Globus pallidus (tissue), 1 donor: ENCODE measurements at regions not wholly inside any gene's neighbourhood (a gene's known extent, or its start where the extent isn't known, plus 50 kb on each side); places are given as distances from the start of the nearest gene placed in this dataset.

Experiments used
- DNase-seq: peaks from one replicate; pipeline ENCODE4 v3.0.0-alpha.2; 2015; ENCODE audit warnings: low spot score

DNA sequence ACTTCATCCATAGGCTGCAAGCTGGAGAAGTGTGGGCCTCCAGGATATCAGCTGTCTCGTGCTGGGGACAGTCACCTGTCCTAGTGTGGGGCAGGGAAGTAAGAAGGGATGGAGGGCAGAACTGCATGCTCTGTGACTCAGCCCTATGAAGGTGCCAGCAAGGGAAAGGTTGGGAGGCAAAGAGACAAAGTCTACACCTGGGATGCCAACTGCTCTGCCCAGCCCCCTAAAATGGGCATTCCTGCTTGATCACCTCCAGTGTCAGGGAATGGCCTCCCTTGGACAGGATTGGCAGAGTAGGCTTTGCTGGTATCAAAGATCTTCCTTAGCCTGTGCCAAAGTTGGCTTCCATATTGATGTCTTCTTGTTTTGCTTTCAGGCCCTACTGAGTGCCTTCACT is 335.0 kb downstream of the BCL11B start:
- no peak for DNase-seq

DNA sequence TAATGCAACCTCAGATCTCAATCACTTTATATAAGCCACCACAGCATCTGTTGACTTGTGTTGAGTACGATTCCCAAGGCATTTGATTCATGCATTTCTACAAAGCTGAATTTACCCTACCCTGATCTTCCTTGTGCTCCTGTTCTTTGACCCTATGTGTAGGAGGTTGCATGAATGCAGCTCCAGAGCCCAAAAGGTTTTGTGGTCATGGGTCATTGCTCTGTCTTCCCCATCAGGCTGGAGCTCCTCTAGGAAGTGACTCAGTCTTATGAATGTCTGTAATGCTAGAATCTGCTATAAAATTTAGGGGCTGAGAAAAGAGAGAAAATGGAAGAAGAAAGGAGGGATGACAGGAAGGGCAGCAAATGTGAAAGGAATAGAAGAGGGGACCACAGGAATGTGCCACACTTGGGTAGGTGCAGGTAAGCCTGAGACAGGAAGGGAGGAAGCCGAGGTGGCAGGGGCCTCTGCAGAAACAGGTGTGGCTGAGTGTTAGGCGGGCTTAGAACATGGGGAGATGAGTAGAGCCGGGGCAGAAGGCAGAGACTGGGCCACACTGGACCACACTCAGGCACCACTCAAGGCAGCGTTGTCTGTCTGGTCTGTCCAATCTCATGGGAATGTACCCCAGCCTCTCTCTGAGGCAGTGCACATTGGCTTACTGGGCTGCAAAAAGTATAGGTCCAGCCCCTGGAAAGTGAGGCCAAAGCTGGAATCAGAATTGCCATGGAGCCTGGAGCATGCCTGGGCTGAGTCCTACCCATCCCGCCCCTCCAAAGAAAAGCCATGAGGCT is 334.1 kb downstream of the BCL11B start:
- DNase-seq, result no peak

DNA sequence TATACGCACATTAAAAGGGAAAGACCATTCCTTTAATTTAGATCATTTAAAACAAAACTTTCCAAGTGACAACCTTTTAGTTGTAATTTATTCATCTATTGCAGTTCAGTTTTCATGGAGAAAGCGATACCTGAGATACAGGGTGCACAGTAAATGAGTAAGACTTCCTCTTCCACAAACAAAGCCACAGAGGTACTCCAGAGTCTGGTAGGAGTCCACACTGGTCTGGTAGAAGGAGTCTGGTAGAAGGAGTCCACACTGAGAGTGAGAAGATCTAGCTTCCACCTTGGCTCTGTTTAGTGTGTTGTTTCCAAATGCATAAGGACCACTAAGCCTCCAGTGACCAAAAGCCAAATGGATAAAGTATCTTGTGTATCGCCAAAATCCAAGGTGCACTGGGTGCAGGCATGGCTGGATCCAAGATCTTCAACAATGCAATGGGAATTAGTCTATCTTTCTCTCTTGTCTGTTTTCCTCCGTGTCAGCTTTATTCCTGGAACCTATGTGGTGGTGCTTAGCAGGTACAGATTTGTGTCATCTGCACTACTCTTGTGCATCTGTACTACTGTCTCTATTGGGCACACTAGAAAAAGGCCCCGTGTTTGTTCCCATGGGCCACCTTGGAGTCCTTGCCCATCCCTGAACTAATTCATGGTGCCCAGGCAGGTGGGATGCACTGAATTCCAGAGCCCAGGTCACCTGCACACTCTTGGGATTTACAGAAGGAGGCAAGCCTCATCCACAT is 331.1 kb downstream of the BCL11B start:
- DNase-seq, result no peak

DNA sequence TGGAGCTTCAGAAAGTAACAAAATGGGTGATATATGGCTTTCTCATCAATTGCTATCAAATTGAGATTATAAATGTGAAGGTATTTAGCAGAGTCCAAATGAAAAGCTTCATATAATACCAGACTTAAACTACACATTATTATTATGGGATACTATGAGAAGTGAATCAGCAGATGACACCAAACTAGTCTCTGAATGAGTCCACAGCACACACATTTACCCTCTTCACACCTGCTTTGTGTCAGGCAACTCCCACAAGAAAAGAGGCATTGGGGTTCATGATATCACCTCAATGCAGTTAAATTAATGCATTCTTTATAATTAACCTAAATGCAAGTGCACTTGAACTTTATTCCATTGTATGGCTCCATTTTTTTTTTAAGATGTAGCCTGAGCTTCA is 330.5 kb downstream of the BCL11B start:
- no peak for DNase-seq

DNA sequence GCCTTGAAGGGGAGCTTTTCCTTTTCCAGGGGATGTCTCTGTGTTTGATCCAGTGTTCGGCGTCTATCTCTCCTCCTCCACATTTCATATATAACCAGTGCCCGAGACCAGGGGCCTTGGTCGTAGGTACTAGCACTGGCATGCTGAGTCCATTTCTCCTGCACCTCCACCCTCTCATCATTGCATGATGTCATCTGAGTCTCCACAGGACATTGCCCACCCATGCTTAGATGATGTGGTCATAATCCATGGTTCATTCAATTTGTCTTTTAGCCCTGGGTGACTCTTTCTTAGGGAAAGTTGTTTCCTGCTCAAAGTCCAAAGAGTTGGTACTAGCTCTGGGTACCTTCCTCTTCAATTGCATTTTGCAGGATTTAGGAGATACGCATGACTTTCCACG is 328.1 kb downstream of the BCL11B start:
- no peak for DNase-seq

DNA sequence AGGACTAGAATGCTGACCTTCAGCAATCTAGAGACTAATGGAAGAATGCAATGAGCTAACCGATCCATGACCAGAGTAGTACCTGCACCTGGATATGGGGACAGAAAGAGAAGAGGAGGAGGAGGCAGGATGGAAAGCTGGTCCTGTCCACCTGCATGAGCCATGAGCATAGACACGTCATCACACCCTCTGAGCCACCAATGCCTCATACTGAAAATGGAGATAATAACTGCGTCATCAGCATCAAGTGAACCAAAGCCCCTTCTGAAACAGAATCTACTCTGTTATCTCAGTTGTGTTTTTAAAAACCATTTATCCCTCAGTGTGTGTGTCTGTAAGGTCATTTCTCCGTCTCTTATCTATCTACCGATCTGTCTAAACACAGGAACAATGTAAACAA is 327.0 kb downstream of the BCL11B start:
- no peak for DNase-seq

DNA sequence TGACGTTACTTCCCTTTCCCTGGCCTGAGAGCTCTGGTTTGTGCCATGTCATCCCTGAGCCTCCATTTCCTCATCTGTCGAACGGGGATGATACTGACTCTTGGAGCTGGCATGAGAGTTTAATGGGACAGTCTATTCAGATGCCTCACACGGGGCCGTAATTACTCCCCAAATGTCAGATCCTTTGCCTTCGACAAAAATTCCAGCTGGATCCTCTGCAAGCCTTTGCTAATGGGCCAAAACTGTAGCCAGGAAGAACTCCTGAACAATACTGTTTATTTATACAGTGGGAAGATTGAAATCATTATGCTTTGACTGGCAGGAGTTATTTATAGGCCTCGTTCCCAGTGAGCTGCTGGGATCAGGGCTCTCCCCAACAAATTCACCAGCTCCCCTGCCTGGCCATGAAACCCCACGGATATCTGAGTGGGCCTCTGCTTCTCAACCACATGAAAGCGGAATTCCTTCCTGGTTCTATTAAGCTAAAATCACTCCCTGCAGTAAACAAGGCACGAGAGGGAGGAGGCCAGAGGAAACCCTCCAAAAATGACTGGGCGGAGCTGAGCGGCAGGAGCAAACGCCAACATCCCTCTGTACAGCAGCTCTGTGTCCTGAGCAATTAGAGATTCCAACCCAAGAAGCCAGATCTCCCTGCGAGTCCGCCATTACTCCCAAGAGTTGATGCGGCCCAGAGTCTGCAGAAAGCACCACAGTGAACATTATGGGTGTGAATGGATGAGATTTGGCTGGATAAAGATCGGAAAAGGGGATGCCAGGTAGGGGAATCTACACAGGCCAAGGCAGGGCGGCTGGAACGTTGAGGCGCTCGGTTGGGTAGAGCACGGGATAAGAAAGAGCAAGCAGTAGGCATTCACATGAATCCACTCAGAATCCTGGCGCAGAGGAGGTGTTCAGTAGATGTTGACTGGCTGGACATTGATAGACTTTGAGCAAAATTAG is 326.1 kb downstream of the BCL11B start:
- no peak for DNase-seq

DNA sequence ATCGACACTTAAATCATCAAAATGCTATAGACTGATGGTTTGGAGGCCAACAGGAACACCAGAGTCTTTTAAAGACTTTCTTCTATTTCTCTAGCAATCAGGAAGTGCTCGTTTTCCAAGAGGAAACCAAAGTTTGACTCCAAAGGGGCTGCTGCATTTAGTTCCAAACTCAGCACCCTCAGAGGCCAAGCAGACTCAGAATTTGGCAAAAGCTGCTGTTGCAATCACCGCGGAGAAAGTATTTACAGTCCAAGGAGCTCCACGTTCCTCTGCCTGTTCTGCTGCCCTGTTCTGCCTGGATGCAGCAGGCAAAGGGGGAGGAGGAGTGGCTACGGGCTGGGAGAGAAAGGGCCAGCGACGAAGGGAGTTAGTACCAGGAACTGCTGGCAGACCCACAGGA is 325.1 kb downstream of the BCL11B start:
- no peak for DNase-seq

DNA sequence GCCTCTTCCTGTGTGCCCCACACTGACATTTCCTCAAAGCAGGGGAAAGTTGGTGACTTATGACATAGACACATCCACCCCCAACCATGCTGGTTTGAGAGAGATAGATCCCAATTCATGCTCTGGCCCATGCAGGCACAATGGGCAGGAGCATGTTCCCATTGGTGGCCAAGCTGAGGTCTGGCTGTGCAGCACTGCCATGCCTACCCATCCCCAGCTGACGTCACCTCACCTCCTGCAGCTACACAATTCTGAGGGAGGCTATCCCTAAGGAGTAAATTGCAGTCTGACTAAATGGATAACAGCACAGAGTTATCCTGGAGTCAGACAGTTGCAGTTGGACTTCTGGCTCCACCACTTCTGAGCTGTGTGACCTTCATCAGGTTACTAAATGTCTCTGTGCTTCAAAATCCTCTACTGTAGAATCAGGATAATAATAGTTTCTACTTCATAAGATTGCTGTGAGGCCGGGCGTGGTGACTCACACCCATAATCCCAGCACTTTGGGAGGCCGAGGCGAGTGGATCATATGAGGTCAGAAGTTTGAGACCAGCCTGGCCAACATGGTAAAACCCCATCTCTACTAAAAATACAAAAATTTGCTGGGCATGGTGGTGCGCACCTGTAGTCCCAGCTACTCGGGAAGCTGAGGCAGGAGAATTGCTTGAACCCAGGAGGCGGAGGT is 323.9 kb downstream of the BCL11B start:
- no peak for DNase-seq

DNA sequence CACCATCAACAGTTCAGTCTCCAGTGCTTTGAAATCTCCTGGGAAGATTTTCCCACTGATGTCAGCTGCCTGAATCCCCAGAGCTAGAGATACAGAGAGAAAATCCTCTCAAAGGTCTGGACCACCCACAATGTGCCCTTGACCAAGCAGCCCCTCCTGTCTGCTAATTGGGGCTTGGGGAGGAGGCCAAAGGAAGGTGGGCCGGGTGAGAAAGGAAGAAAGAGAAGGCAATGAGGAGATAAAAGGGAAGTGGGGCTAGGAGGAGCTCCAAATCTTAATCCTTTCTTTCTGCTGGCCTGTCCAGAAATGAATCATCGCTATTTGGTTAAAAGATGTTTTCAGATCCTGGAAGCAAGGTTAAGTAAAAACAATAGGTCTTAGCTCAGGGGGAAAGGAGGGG is 322.9 kb downstream of the BCL11B start:
- DNase-seq, result no peak

DNA sequence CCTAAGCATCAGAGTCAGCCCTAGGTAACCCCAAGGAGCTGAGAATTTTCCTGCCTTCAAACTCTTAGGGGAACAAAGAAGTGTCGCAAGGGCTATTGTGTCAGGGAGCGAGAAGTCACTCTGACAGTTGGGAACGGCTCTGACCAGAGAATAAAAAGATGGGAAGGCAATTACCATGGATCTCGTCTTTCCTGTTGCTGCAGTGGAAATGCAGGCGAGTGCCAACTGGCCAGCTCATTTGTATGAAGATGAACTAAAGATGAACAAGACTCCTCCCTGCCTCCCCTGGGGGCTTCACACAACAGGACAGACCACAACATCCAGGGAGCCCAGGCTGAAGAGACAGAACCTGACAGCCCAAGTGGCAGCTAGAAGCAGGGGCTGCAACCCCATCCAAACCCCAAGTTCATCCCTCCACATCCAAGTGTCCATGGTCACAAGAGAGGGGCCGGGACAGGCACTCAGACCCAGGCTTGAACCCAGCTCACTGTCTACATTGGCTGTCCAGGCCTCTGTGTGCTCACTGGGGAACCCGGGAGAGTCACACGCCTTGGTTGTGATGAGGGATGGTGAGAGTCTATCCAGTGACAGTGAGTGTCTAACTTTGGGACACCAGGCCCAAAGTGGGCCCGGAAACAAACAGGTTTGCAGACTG is 322.4 kb downstream of the BCL11B start:
- no peak for DNase-seq

DNA sequence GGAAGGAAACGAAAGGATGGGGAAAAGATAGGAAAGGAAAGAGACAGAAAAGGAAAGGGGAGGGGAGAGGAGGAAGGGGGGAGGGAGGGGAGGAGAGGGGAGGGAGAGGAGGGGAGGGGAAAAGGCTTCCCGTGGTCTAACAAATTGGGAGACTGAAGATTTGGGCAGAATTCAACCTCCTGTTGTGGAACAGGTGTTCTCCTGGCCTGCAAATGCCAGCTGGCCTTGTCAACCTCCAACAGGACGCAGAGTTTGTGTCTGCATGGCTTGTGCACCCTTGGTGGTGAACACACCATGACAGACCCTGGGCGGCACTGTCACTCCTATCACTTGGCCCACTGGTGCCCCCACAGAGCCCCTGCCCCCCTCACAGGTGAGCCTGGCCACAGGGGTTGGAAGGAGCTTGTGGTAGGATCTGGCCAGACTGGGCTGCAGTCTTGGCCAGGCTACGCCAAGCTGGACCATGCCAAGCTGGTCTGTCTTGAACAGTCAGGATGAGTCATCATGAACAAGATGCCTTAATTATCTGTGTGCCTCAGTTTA is 321.6 kb downstream of the BCL11B start:
- no peak for DNase-seq

DNA sequence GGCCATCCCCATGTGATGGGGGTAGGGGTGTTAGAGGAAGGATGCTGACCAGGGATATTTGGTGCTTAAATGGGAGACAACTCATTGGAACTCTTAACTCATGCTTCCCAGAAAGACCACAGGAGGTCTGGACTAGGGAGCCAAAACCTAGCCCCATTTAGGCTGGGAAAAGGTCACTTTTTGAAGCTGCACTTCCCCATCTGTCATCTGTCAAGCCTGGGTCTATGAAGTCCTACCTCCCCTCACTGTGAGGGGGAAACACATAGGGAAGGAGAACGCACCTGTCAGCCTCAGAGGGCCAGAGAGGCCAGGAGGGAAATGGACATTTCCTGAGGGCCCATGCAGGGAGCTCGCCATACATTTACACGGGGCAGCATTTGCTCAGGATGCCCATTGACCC is 321.0 kb downstream of the BCL11B start:
- DNase-seq, result no peak

DNA sequence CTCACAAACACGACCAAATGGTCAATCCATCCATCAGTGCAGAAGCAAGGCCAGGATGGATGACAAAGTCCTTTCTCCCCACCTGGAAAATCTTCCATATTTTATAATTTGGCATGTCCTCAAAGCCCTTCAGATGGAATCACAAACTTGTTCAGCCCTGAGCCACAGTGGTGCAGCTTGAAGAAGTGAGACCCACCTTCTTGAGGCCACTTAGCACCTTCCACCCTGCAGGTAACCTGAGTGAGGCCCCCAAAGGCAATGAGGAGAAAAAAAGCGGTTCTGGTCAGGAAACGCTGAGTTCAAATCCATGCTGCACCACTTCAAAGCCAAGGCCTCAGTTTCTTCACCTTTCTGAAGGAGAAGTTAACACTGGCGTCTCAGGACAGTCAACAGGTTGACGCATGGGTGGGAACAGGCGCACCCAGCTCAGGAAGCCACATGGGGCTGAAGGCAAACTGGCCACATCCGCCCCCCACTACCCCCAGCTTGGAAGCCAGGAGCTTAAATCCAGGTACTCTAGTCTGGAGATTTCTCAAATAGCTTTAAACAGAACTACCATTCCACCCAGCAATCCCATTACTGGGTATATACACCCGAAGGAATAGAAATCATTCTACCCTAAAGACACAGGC is 320.4 kb downstream of the BCL11B start:
- no peak for DNase-seq

DNA sequence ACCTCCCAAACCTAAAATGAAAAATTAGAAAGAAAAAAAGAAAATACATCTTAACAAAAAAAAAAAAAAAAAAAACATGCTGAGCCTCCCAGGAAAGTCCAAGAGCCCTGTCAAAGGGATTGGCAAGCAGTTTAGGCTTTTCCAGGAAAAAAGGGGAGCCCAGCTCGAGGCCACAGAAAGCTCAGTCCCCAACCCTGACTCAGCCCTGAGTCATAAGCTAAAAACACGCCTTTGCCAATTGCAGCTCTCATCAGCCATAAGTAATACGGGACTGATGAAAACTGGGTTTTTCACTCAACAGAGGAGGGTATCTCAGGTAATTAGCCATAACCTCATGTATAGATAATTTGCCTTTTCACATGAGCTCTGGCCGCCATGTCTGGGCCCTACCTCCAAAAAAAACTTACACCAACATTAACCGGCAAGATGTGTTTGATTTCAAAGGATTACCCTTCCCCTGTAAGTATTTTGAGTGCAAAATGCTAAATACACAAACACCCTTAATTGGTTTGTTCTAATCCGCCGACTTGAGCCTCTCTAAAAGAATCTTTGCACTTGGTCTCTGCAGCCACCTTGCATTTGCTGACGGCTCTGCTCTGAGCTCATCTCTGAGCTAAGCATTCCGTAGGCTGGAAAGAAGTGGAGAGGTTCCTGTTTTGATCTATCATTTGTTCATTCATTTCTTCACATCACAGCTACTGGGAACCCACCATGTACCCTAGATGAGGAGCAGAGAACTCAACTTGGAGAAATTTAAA is 319.2 kb downstream of the BCL11B start:
- DNase-seq, result no peak

DNA sequence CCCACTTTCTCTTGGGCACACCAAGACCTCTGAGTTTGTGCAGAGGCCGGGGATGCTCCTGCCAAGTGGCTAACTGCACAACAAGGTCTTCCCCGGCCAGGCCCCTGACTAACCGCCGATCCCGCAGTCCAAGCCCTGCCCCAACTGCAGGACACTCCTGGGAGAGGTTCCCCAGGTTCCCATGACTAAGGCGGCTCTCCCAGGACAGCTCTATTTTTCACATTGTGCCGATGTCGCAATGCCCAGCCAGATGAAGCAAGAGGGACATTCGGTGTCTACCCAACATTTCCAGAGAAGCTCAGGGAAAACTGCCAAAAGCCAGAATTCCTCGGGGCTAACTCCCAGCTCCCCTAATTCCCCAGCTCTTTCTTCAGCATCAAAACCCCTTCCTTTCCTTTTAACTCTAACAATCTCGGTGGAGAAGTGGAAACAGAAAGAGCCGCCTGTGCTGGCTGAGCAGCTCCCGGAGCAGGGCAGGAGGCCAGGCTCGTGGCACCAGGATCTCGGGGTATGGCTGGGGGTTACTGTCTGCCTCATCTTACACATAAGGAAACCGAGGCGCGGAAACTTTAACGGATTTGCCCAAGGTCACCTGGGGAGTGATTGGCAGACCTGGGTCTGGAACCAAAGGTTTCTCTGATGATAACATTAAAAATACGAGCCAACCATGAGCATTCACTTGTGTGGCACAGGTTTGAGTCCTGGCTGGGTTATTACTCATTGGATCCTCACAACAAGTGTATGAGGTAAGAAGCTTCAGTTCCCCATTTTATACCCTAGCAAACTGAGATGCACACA is 318.2 kb downstream of the BCL11B start:
- DNase-seq, result no peak

DNA sequence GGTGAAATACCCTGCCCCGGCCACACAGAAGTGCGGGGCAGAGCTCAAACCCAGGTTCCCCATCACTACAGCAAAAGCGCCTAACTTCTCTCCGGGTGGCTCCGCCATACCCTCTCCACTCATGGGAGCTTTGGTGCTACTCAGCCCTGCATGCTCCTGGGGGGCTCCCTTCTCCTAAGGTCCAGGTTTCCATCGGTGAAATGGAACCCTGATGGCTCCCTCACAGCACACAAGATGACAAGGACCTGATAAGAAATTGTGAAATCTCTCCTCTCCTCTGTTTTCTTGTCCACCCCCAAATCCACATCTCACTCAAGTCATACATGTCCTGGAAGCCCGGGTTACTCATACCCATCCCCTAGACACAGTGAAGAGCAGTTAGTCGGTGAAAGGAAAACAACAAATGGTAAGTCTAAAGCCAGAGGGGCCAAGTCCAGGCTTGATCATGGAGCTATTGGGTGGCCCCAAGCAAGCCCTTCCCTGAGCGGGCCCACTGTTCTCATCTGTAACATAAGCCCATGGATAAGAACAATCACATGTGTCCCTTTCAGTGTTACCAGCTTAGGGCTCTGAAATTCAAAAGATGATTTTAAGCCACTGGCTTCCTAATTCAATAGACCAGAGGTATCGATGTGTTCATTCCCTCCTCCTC is 317.5 kb downstream of the BCL11B start:
- DNase-seq, result no peak

DNA sequence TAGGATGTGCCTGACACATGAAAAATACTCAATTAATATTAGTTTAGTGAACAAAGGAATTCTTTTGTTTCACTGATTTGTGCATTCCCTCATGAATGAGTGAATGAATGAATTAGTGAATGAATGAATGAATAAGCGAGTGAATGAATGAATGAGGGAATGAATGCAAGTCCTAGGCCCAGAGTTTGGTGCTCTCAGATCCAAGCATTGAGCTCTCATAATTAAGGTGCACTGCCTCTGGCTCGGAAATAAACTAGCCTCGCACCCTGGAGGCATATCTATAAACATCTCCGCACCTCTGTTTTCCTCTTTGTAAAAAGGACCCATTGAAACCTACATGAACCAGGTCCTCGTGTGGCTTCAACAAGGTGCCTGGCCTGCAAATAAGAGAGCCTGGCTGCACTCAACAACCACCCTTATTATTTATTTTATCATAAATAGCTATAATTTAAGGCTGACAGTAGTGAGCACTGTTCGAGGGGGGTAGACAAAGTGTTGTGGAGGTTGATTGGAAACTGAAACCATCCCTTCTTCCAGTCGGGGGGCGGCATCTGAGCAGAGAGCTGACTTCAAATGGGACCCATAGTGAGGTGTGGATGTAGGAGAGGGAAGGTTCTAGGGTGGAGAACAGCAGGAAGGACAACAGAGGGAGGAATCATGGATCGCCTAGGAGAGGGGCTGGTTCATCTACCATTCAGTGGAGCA is 316.8 kb downstream of the BCL11B start:
- no peak for DNase-seq
